Fibroblast of mammary gland (primary cell): ENCODE measurements at regions not wholly inside any gene's neighbourhood (a gene's known extent, or its start where the extent isn't known, plus 50 kb on each side); places are given as distances from the start of the nearest gene placed in this dataset.
"Not testable (repeated sequence)": the region's sequence is repeated elsewhere in the genome, so short reads cannot be mapped to it uniquely, and the experiment has no call there.

Experiments
- DNase-seq: peaks from one replicate; pipeline ENCODE4 v3.0.0-alpha.2; 2010; ENCODE audit warnings: low read depth
- H3K4me3 ChIP-seq: 2 replicates; pipeline ENCODE4 v1.5.1; 2011; ENCODE audit warnings: low read depth, mild to moderate bottlenecking, low read length, moderate library complexity; ENCODE audit not compliant: control insufficient read depth
- TF ChIP-seq, protein P1 (sequence below): conservative IDR thresholded peaks from 2 replicates; pipeline ENCODE4 v1.5.1; 2011; ENCODE audit warnings: low read depth, low read length, inconsistent platforms; ENCODE audit not compliant: control insufficient read depth, insufficient read depth

DNA sequence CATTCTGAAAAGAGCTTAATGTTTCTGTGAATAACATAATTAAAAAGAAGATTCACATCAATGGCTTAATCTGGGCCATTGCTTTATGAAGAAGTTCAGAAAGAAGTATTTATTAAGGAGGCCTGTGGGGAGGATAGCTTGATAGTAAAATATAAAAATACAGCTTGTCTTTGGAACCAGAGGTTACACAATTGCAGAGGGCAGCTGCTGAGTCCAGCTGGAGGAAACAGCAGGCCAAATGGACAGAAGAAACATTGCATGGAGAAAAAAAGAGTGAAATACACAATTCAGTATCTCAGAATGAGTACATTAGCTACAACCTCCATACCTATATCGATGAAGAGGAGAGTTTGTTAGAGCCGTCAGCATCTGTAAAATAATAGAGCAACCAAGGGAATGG is 148.0 kb upstream of the NPY2R start:
- TF ChIP-seq, protein P1, sequence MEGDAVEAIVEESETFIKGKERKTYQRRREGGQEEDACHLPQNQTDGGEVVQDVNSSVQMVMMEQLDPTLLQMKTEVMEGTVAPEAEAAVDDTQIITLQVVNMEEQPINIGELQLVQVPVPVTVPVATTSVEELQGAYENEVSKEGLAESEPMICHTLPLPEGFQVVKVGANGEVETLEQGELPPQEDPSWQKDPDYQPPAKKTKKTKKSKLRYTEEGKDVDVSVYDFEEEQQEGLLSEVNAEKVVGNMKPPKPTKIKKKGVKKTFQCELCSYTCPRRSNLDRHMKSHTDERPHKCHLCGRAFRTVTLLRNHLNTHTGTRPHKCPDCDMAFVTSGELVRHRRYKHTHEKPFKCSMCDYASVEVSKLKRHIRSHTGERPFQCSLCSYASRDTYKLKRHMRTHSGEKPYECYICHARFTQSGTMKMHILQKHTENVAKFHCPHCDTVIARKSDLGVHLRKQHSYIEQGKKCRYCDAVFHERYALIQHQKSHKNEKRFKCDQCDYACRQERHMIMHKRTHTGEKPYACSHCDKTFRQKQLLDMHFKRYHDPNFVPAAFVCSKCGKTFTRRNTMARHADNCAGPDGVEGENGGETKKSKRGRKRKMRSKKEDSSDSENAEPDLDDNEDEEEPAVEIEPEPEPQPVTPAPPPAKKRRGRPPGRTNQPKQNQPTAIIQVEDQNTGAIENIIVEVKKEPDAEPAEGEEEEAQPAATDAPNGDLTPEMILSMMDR, result no peak
- no peak for DNase-seq
- H3K4me3 ChIP-seq, result no peak overlapping the region

DNA sequence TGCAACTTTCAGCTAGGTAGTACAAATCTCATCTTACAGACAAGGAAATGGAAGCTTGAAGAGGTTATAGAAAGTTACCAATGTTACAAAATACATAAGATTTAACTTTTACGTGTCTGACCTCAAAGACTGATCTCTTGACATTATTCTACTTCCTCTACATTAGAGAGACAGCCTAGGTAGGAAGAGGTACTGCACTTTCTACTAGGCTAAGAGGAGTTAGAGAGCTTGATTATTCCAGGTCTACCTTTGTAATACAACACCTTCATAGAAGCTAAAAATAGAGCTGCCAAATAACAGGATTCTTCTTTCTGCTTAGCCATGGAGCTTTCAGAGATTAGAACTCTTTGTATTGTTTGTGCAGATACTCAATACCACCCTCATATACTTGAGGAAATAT is 147.6 kb upstream of the NPY2R start:
- no peak for DNase-seq
- no peak overlapping the region for H3K4me3 ChIP-seq
- TF ChIP-seq, protein P1, result no peak

DNA sequence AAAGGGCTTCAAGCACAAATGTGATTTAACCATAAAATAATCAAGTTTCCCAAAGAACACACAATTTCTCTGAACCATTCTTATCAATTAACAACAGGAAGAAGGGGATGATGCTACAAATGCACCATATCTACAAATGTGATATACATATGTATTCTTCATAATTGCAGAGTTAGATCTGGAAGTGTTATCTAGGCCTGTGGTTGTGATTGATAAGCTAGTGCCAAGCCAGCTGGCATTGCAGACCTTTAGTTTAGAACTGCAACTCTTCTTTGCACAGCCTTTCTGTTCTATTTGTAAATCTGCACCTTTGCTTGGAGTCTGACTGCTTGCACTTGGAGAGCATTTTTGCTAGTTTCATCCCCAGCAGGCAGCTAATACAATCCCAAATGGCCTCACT is 145.5 kb upstream of the NPY2R start:
- TF ChIP-seq, protein P1, result no peak
- DNase-seq, result no peak
- H3K4me3 ChIP-seq, result no peak overlapping the region

DNA sequence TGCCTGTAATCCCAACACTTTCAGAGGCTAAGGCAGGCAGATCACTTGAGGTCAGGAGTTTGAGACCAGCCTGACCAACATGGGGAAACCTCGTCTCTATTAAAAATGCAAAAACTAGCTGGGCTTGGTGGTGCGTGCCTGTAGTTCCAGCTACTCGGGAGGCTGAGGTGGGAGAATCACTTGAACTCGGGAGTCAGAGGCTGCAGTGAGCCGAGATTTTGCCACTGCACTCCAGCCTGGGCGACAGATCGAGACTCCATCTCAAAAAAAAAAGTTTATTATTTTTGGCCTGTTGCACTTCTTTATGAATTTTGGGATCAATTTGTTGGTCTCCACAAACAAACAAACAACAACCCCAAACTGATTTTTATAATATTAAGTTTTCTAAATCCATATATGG is 143.5 kb upstream of the NPY2R start:
- H3K4me3 ChIP-seq, result not testable (repeated sequence)

DNA sequence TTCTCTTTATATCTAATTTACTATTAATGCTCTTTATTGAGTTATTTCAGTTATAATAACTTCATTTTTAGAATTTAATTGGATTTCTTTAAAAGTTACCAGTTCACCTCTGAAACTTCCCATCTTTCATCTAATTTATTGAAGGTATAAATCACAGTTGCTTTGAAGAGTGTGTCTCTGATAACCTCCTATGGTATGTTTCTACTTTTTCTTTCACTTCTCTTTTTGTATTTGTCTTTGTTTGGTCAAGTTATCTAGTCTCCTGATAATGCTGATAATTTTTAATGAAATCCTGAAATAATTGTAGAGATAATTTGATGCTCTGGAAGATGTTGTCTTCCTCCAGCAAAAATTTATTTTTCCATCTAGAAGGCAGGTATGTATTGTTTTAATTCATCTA is 141.6 kb upstream of the NPY2R start:
- TF ChIP-seq, protein P1, result no peak
- no peak overlapping the region for H3K4me3 ChIP-seq
- no peak for DNase-seq

More for the DNA sequence above, 143.5 kb upstream of the NPY2R start:
- DNase-seq, result not testable (repeated sequence)

DNA sequence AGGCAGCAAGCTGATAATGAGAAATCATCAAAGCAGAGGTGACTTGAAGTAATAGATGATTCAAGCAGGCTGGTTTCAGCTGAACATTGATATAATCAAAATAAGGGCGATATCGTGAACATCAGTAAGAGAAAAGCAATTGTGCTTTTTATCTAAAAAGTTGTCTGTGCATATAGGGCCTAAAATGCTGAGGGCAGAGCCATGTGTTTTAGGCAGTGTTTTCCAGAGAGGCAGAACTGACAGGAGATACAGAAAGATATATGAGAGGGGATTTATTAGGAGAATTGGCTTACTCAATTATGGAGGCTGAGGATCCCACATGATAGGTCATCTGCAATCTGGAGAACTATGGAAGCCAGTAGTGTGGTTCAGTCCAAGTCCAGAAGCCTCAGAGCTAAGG is 136.5 kb upstream of the NPY2R start:
- H3K4me3 ChIP-seq, result no peak overlapping the region
- TF ChIP-seq, protein P1, result no peak
- no peak for DNase-seq

DNA sequence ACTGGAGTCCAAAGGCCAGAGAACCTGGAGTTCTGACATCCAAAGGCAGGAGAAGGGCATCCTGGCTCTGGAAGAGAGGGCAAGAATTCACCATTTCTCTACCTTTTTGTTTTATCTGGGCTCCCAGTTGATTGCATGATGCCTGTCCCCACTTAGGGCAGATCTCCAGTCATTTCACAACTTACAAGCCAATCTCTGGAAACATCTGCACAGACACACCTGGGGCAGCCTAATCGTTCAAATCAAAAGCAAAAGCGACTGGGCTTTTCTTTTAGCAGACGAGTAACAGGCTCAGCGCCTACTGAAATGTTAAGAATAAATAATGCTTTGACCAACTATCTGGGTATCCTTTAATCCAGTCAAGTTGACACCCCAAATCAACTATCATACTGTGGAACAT is 136.0 kb upstream of the NPY2R start:
- no peak for DNase-seq
- no peak overlapping the region for H3K4me3 ChIP-seq
- TF ChIP-seq, protein P1, result no peak
